PC-9 (cell line): ENCODE measurements at regions not wholly inside any gene's neighbourhood (a gene's known extent, or its start where the extent isn't known, plus 50 kb on each side); places are given as distances from the start of the nearest gene placed in this dataset.

ENCODE experiments used
- BruUV-seq: library from RNA; stranded (reverse); fragments of 400-500 nt; replicated peaks from 2 replicates; lab custom pipeline; 2021; lab: Mats Ljungman, UMichigan
- CTCF ChIA-PET: fragments of 300-600 bp; sonication (Branson Sonifier 250); formaldehyde crosslinking; loops from one replicate; lab custom pipeline; 2022; ENCODE audit warnings: antibody characterized with exemption; lab: Charles Lee
- POLR2A ChIA-PET: fragments of 300-600 bp; sonication (Branson Sonifier 250); formaldehyde crosslinking; loops from one replicate; lab custom pipeline; 2022; ENCODE audit warnings: antibody characterized with exemption; ENCODE audit not compliant: unreplicated experiment; lab: Charles Lee
- DNase-seq, 2 experiments: peaks; one replicate each; pipeline versions ENCODE4 v3.0.0 to v3.0.0-alpha.2; 2015 to 2022; ENCODE audit warnings: mixed read lengths in 1 of 2
- H2AFZ ChIP-seq: fragments of 200-600 bp; sonication (generic); 2 replicates; pipeline ENCODE4 v1.8.1; 2017; ENCODE audit warnings: antibody characterized with exemption
- H3F3A ChIP-seq: fragments of 200-600 bp; sonication (generic); 2 replicates; pipeline ENCODE4 v1.8.1; 2017; ENCODE audit warnings: antibody characterized with exemption, mild to moderate bottlenecking, low read depth; ENCODE audit not compliant: insufficient read depth
- H3K27ac ChIP-seq: fragments of 200-600 bp; sonication (generic); 2 replicates; pipeline ENCODE4 v1.6.1; 2016; ENCODE audit warnings: mixed run types
- H3K27me3 ChIP-seq: fragments of 200-600 bp; sonication (generic); 2 replicates; pipeline ENCODE4 v1.6.1; 2016; ENCODE audit warnings: low read depth, mixed run types; ENCODE audit not compliant: insufficient read depth
- H3K36me3 ChIP-seq: fragments of 200-600 bp; sonication (generic); 2 replicates; pipeline ENCODE4 v1.6.1; 2016; ENCODE audit warnings: low read depth, mixed run types
- H3K4me1 ChIP-seq: fragments of 200-600 bp; sonication (generic); replicated peaks from 2 replicates; pipeline ENCODE4 v1.6.1; 2016; ENCODE audit warnings: mixed run types; ENCODE audit not compliant: insufficient read depth
- H3K4me2 ChIP-seq: fragments of 200-600 bp; sonication (generic); 2 replicates; pipeline ENCODE4 v1.6.1; 2017; ENCODE audit warnings: mixed run types
- H3K4me3 ChIP-seq: fragments of 200-600 bp; sonication (generic); 2 replicates; pipeline ENCODE4 v1.6.1; 2016; ENCODE audit warnings: mixed run types
- H3K79me2 ChIP-seq: fragments of 200-600 bp; sonication (generic); 2 replicates; pipeline ENCODE4 v1.6.1; 2017; ENCODE audit warnings: low read depth, mixed run types
- H3K9me2 ChIP-seq: fragments of 200-600 bp; sonication (generic); 2 replicates; pipeline ENCODE4 v1.8.1; 2017; ENCODE audit warnings: mild to moderate bottlenecking; ENCODE audit not compliant: insufficient read depth
- H3K9me3 ChIP-seq: fragments of 200-600 bp; sonication (generic); 2 replicates; pipeline ENCODE4 v1.8.1; 2016; ENCODE audit warnings: low read depth; ENCODE audit not compliant: insufficient read depth
- H4K20me1 ChIP-seq: fragments of 200-600 bp; sonication (generic); 2 replicates; pipeline ENCODE4 v1.8.1; 2017; ENCODE audit not compliant: insufficient read depth
- CTCF ChIP-seq: fragments of 200-600 bp; sonication (generic); conservative IDR thresholded peaks from 2 replicates; pipeline ENCODE4 v1.6.1; 2017; ENCODE audit warnings: mixed run types, antibody characterized with exemption, mild to moderate bottlenecking, moderate library complexity
- EZH2 ChIP-seq: fragments of 200-600 bp; sonication (generic); IDR thresholded peaks from 2 replicates; pipeline ENCODE4 v1.8.0; 2017; ENCODE audit warnings: antibody characterized with exemption, low read depth
- intact Hi-C: fragments of 100-400 bp; cut with micrococcal nuclease; formaldehyde crosslinking; loops from one replicate; pipeline ENCODE4 v1.10.0; 2022; ENCODE audit not compliant: unreplicated experiment

GRCh38 chr7:85830982-85831381 is 644.1 kb upstream of the SEMA3D start:
- Histone ChIP-seq H3K27ac (no peak overlapping the region), H3K9me3 (no peaks in the 10 kb centered on the region), H2AFZ (no peak overlapping the region), H4K20me1 (no peaks in the 10 kb centered on the region), H3K4me1 (no peaks in the 10 kb centered on the region), H3K4me2 (no peak overlapping the region), H3F3A (no peaks in the 10 kb centered on the region), H3K4me3 (no peak overlapping the region), H3K36me3 (no peaks in the 10 kb centered on the region), H3K79me2 (no peaks in the 10 kb centered on the region), H3K27me3 (no peaks in the 10 kb centered on the region), H3K9me2 (no peaks in the 10 kb centered on the region)
- TF ChIP-seq CTCF (no peak), EZH2 (no peak)
- ChIA-PET POLR2A (no interaction called here), CTCF (interaction anchor here (1.3 kb wide), 1 partner anchor 19 kb away, joined by 3 read pairs; no protein-coding TSS in a partner anchor)
- no TSS peak for BruUV-seq
- intact Hi-C loops: loop anchor here (1.0 to 10.0 kb wide), 3 partner anchors 636 to 1889 kb away; no protein-coding TSS in a partner anchor
- DNase-seq: no peak

- no TSS peak for BruUV-seq
- intact Hi-C loops: loop anchor here (1.0 to 10.0 kb wide), 4 partner anchors 635 to 1888 kb away; no protein-coding TSS in a partner anchor
Measured at GRCh38 chr7:85829817-85830432, 643.1 kb upstream of the SEMA3D start.

GRCh38 chr7:85829176-85829575 is 642.3 kb upstream of the SEMA3D start:
- H2AFZ ChIP-seq: 0 out of 2 replicates have a peak overlapping the region, but pooled peaks have one; percentile 69
- H3K79me2 ChIP-seq: no peaks in the 10 kb centered on the region
- H3K27me3 ChIP-seq: no peaks in the 10 kb centered on the region
- DNase-seq: no peak
- intact Hi-C loops: loop anchor here (1.0 kb wide), 1 partner anchor 798 kb away; no protein-coding TSS in a partner anchor
- no peaks in the 10 kb centered on the region for H3K36me3 ChIP-seq
- TF ChIP-seq EZH2: no peak
- no peak for TF ChIP-seq CTCF
- no peaks in the 10 kb centered on the region for H4K20me1 ChIP-seq
- no peaks in the 10 kb centered on the region for H3K9me3 ChIP-seq
- ChIA-PET POLR2A (interaction anchor here (0.6 kb wide), 1 partner anchor 1728 kb away, joined by 8 read pairs; no protein-coding TSS in a partner anchor), CTCF (interaction anchor here (0.6 to 1.9 kb wide), 5 partner anchors 9 to 1893 kb away, joined by 3 to 11 read pairs (median 3); no protein-coding TSS in a partner anchor)
- H3K4me3 ChIP-seq: no peak overlapping the region
- H3K4me2 ChIP-seq: no peak overlapping the region
- BruUV-seq: no TSS peak
- H3F3A ChIP-seq: no peaks in the 10 kb centered on the region
- no peaks in the 10 kb centered on the region for H3K9me2 ChIP-seq
- no peak overlapping the region for H3K27ac ChIP-seq
- no peaks in the 10 kb centered on the region for H3K4me1 ChIP-seq

More at GRCh38 chr7:85829817-85830432, 643.1 kb upstream of the SEMA3D start:
- TF ChIP-seq EZH2: no peak
- peak; percentile 62 for TF ChIP-seq CTCF
- no peak for DNase-seq
- no peaks in the 10 kb centered on the region for H3K9me2 ChIP-seq
- no peaks in the 10 kb centered on the region for H3K36me3 ChIP-seq
- H3K79me2 ChIP-seq: no peaks in the 10 kb centered on the region
- H4K20me1 ChIP-seq: no peaks in the 10 kb centered on the region
- H3F3A ChIP-seq: no peaks in the 10 kb centered on the region
- ChIA-PET POLR2A (interaction anchor here (0.6 kb wide), 1 partner anchor 1728 kb away, joined by 8 read pairs; no protein-coding TSS in a partner anchor), CTCF (interaction anchor here (0.6 to 1.9 kb wide), 7 partner anchors 8 to 1894 kb away, joined by 3 to 11 read pairs (median 3); no protein-coding TSS in a partner anchor)
- no peaks in the 10 kb centered on the region for H3K27me3 ChIP-seq
- H3K4me2 ChIP-seq: no peak overlapping the region
- H3K4me3 ChIP-seq: no peak overlapping the region
- no peaks in the 10 kb centered on the region for H3K9me3 ChIP-seq
- no peak overlapping the region for H2AFZ ChIP-seq
- H3K4me1 ChIP-seq: no peaks in the 10 kb centered on the region
- no peak overlapping the region for H3K27ac ChIP-seq
